NCI-H1092 treated with DMSO at 0.1 percent for 48 hours (cell line): ENCODE measurements at regions not wholly inside any gene's neighbourhood (a gene's known extent, or its start where the extent isn't known, plus 50 kb on each side); places are given as distances from the start of the nearest gene placed in this dataset.
"Not testable (repeated sequence)": the region's sequence is repeated elsewhere in the genome, so short reads cannot be mapped to it uniquely, and the experiment has no call there.

Source experiments
- DNase-seq: peaks from one replicate; lab custom pipeline; 2025; lab: John Stamatoyannopoulos, UW

DNA sequence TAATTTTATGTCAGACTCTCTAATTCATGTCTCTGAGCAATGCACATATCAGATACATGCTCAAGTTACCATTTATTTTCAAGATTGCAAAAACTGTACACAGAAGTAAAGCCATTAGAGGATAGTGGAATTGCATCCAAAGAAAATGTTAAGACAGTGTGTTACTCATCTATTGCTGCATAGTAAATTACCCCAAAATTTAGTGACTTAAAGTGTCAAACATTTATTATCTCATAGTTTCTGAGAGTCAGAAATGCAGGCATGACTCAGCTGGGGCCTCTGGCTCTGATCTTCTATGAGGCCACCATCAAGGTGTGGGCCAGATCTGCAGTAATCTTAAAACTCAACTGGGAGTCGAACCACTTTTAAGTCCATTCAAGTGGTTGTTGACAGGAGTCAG lies 275.2 kb downstream of the QDPR start:
- DNase-seq = no peak

DNA sequence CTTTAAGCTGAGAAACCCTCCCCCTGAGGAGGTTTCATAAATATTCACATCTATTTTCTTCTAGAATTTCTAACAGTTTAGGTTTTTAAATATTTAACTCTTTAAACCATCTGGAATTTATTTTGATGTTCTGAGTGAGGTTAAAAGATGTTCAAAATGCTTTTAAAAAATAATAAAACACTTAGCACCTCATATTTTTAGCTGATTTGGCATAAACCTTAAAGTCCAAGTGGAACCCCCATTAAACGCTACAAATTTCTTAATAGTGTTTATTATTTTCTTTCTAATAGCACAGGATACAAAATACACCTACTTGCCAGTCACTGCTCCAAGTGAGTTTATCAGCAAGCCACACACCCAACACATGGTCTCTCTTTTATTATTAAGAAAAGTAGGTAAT lies 277.2 kb downstream of the QDPR start:
- no peak for DNase-seq

DNA sequence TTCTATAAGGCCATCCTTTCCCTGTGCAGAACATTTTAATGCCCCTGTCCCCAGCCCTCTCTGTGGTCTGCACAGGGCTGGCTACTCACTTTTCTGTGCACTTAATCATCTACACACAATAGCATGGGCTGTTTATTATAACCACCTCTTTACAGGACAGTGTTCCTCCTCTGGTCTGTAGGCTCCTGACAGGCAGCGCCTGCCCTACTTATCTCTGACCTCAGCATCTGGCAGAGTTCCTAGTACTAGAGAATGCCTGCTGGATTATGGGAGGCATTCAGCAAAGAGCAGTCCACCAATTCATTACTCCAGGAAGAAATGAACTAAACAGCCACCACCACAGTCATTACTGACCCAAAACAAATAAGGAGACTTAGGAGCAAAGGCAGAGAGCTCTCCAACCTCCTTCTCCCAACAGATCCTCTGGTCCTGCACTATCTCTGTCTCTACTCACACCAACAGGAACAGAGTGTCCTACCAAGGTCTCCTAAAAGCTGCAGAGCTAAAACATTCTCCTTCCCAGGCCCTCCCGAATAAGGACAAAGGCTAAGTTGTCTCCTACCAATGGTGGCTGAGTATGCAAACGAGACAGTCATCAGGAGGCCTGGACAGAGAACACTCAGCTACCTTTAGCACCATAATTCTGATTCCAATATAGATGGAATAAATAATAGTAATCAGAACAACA lies 279.2 kb downstream of the QDPR start:
- no peak for DNase-seq

DNA sequence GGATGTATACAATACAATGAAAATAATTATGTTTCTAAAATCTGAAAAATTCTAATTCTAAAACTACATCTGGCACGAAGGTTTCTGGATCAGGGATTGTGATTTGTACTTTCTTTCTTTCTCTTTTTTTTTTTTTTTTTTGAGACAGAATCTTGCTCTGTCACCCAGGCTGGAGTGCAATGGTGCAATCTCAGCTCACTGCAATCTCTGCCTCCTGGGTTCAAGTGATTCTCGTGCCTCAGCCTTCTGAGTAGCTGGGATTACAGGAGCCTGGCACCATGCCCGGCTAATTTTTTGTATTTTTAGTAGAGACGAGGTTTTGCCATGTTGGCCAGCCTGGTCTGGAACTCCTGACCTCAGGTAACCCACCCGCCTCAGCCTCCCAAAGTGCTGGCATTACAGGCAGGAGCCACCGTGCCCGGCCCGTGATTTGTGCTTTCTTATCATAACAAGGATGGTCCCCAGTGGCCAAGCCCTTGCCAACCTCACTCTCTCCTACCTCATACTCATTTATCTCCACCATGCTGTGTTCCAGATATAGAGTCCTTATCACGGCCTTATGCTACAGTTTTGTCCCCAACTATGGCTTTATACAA lies 279.9 kb downstream of the QDPR start:
- not testable (repeated sequence) for DNase-seq

DNA sequence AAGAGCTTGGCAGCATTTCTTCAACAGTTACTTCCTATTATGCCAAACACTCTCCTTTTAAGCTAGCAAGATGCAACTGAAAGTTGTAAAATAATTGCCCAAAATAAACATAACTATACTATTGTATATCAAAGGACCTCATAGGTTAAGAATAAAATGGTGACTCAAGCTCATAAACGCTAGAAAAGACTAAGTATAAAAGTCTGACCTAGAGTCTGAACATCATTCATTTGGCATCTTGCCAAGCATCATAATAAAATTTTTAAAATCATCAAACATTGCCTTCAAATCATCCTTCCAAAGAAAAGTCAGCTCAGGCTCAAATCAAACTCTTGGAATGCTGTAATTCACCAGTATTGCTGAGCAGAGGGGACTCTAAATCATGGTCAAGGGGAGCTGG lies 281.2 kb downstream of the QDPR start:
- no peak for DNase-seq

DNA sequence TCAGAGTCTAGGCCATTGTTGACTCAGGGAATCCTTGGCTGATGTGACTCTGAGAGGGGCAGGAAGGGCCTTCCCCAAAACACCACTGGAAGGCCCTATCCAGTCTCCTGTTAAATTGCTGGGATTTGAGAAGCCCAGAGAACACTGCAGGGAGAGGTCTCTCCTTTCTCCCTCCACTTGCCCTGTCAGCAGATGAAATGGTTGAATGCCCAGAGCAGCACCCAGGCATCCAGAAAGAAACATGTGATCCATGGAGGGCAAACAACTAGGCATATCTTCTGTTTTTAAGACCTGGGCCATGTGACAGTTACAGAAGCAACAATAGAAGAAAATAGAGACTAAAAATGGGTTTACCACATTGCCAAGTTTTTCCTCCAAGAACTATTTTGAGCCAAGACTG lies 291.1 kb downstream of the QDPR start:
- DNase-seq = no peak

DNA sequence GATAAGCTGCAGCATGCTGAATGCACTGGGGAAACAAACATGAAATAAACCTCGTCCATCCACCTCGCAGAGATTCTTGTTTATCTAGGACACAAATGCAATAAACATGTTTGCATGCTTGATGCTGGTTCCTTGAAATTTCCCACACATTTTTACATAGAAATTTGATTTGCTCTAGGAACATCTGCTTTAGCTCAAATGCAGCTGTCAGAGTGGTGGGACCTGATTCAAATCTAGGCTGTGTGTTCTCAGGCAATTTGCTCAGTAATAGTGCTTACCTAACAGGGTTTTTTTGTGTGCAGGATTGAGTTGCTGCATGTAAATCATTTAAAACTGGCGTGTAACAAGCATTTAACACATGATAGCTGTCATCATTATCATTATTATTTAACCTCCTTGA lies 293.1 kb downstream of the QDPR start:
- no peak for DNase-seq

DNA sequence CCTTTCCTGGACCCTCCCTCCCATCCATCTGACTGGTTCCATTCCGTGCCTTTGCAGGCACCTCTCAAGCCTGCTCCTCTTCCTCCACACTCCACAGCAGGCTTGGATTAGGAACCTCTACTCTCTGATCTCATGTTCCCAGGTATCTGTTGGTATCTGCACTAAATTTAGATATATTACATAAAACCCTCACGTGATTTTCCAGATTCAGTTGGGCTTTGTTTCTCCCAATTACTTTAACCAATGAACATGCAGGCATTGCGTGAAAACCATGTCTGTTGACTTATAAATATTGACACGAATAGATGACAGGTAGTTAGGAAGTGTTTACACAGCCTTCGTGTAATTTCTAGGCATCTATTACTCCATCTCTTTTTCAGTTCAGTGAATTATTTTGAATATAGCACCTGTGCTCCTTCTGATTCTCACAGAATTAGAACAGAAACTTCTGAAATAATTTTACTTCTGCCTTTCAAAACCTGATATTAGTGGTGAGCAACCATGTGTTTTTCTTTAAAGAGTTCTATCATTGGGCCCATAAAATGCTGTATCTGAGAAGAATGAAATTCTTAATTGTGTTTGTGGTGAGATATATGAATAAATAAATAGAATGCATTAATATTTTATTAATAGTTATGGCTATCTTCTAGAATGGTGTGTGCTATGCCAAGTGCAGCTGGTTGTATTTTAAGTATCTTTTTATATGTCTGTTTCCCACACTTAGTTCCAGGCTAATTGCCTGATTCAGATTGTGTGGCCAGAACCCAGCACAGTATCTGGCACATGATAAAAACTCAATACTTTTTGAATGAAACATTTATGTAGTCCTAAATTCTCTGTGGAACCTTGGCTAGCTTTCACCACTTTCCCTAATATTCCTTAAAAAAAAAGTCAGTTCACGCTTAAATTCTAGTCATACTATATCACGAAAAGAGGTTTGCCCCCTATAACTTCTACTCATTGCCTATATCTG lies 304.8 kb downstream of the QDPR start:
- DNase-seq = no peak

DNA sequence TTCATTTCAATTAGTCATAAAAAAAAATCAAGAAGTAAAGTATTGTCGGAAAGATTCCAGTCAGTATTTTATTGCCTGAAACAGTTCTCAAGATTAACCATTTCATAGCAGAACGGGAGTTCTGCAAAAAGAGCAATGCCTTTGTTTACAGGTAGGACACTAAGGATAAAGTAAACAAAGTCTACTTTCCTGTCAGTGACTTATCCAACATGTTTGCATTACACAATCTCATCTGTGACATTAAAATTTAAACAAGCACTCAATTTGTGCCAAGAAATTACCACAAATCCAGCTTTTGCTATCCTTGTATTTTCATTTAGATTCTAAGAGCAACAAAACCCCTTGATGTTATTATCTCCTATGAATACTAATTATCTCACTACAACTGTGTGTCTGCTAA lies 306.5 kb upstream of the LDB2 start:
- DNase-seq = no peak

DNA sequence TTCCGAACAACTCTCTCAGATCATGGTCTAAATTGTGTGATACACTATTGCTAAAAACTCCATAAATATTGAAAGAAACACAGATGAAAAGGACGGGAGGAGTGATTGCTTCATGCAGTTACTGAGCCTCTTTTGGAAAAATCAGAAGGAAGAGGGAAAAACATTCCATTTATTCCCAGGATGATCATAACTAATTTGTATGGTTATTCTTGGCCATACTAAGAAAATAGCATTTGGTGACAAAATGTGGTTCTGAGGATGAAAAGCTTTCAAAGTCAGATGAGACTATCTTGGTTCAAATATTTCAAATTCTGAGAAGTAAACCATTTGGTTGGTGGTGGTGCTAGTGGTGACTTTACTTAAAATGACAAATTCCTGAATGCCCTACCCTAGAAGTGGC lies 305.4 kb upstream of the LDB2 start:
- no peak for DNase-seq

DNA sequence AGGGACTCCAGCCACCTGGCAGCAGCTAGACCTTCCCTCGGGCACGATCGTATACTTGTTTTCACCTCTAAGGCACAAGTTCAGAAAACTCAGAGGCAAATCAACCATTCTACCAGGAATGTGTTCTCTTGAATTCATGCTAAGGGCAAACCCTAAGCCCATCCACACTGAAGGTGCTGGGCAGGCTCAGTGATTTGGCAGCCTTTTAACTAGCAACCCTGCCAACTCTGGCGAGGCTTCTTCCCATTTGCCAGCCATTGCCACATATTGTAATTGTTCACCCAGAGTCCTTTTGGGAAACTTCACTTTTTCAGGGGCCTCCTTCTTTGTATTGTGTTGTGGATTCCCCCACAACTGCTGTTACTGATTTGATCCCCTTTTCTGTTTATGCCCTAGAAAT lies 298.6 kb upstream of the LDB2 start:
- no peak for DNase-seq

DNA sequence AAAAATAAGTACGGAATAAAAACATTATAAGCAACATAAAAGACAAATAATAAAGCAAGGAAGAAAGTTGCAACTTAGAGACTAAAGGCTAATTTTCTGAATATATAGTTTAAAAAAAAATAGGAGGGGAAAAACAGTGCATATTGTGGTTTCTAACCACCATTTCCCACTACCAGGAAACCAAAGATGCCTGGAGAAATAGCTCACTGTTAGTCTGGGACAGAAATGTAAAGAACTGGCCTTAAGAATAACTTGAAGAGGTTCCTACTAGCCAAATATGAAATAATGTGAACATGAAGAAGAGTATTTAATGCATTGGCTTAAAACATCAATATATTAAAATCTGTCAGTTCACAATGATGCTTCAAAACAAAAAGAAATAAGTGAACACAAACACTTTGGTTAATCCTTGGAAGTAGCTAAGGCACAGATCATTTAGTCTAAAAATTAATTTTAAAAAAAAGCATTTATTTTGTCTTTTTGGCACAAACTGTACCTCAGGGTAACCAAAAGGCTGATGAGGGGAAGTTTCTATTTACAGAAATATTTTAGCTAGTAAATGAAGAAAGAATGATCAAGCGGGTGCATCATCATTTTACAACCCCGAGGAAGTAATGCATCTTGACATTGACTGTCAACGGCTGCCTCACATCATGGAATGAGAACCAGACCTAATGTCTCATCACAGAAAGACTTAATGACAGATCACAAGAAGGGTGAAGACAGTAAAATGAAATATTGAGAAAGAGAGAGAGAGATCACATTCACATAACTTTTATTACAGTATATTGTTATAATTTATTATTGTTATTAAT lies 297.2 kb upstream of the LDB2 start:
- DNase-seq = no peak

DNA sequence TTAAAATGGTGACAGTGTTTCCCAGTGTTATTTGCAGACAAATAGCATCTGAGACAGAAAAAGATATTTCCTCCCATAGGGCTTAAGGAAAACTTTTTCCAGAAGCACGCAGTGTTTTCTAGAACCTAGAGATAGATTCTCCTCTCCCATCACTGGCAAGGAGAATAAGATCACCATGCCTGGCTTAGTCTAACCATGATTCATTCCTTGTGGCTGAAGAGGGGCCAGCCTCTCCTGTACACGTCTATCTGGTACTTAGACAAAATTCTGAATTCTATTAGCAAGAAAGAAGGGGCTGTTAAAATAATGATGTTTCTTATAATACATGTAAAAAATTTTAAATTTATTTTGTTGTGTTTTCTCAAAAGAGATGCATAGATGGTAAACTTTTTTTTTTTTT lies 296.1 kb upstream of the LDB2 start:
- DNase-seq = no peak

DNA sequence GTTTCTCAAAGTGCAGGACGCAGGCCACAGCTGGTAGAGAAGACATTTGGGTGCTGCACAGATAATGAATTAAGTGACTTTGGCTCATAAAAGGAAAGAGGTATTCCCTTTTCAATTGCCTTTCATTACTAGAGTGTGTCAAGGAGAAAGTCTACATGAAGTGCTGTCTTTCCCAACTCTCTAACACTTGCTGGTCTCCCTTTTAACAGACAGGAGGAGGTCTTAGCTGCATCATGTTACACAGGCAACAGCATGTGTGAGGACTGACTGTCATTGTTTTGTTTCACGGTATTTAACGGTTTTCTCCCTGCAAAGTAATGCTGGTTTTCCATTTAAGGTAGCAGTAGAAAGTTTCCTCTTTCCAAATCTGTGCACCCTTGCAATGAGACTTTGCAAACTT lies 291.3 kb upstream of the LDB2 start:
- DNase-seq = no peak

DNA sequence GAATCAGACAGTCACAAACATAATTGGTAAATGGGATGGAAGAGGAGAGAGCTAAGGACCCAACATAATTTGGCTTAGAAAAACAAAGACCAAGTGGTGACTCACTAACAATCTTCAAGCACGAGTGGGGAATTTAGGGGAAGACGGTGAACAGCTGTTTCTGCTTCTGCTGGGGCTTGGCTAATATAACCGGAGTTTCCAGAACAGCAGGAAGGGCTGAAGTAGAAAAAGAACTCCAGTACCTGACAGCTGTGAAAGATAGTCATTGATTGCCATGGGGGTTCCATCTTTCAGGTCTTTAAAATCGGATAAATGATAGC lies 290.9 kb upstream of the LDB2 start:
- no peak for DNase-seq

DNA sequence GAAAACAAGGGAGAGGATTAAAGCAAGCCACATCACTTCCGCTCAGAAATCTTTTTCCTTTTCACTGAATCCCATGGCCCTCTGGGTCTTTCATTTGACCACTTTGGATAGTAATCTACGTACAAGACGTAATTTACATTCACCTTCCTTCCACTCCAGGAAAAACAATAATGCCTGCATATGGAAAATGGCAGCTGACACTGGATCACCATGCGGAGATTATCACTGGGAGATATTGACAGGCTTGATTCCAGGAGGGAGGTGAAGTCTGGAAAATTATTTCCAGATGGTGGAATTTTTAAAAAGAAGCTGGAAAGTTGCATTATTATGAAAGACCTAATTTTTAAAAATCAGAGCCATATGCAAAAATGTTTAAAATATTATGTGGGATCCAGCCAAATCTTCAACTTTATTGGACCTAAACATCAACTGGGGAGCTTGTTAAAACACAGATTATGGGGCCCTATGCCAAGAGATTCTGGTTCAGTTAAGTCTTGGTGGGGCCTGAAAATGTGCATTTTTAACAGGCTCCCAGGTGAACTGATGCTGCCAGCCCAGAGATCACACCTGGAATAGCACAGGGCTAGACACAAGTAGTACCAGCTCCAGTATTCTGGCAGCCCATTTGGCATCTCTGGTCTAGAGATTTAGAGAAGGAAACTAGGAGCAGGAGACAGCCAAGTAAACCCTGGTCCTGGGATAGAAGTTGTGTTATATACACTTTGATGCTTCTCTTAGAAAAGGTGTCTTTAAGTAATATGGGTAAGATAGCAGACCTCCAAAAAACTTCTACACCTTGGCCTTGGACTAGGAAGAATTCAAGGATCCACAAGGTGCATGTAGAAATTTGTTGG lies 290.3 kb upstream of the LDB2 start:
- DNase-seq = no peak

DNA sequence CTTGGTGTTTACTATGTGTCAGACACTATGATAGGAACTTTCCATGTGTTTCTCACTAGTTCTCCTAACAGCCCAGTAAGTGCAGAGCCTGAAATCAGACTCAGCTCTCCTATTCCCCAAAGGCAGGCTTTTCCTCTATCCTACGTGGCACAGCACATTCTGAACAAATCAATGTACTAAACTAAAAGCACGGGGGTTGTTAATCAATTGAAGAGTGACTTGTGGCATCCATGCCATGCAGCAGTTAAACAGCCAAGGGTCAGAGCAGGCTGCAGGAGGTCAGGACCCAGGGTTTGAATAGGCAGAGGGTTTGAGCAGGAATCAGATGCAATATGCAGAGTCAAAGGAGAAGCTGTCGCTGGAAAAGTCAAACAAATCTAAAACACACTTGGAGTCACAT lies 289.7 kb upstream of the LDB2 start:
- DNase-seq = no peak

DNA sequence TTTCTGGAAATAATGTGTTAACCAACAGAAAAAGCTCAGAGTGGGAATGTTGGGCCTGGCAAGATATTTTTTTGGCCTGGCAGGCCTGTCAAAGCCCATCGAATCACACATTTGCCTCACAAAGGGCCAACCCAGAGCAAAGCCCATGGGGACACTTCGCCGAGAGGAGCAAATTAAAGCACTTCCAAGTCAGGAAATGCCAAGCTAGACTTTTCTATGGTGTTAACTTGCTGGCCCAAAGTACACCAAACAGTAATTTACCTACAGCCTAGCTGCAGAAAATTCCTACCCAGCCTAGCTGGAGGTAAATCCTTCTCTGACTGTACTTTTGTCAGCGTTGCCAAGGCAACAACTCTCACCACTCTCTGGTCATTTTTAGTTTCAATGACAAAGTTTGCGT lies 288.6 kb upstream of the LDB2 start:
- no peak for DNase-seq

DNA sequence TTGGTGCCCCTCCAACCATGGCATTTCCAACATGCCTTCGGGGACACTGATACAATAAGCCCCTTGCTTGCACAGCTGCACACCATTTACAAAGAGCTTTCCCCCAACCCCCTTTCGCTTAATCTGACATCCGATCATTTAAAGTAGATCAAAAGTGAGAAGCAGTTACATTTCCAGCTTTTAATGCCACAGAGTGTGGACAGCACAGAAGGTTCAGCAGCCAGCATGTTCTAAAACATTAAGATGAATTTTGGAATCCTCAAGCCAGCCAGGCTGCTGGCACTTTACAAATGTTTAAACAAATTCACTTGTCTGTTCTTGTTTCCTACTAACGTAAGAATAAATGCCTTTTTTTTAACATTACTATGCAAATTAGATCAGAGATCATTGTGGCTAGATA lies 284.4 kb upstream of the LDB2 start:
- no peak for DNase-seq

DNA sequence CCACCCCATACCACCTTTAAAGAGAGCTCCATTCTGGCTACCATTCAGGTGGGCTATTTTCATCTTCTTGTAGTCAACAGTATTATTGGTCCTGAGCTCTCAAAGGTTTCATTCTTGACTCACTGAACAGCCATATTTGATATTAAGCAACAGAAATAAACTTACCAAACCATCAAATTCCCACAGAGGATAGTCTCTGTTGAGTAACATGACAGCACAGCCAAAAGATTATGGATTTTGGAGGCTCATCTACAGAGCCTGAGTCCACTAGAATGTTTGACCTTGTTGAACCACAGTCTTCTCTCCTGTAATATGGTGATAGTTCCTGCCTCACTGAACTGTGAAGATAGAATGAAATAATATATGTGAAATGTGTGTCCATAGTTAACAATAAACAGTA lies 276.3 kb upstream of the LDB2 start:
- no peak for DNase-seq

DNA sequence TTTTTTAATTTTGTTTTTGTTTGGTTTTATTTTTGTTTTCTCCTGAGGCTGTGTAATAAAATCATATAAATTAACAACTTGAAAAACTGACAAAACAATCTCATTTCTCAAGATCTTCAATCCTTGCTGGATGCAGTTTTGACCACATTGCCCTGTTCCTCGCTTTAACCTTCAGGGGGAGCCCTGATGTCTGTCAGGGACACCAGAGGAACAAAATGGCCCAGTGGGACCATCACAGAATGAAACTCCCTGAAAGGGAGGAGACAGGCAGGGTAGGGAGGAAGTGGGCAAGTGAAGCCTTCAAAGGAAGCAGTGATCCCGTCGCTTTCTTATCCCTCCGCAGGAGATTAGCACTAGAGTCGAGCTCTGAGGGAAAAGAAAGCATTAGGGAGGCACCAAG lies 274.9 kb upstream of the LDB2 start:
- no peak for DNase-seq

DNA sequence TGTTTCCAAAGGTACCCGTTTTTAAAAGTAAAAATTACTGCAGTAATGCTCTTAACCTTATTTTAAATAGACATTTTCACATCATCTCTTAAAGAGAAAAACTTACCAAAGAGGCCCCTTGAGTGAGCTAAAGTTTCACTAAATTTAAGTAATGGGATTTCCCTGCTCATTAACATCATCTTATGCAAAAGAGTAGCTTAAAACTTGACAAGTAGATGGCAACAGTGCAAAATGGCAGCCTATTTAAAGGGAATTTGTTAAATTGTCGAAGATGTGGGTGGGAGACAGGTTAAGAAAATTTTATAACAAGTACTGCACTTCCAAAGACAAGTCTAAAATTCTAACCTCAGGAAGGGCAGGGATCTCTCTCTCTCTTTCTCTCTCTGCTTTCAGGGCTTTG lies 271.7 kb upstream of the LDB2 start:
- no peak for DNase-seq
